ENCODE measurements at regions not wholly inside any gene's neighbourhood (a gene's known extent, or its start where the extent isn't known, plus 50 kb on each side); places are given as distances from the start of the nearest gene placed in this dataset.

GRCh38 chr14:61625165-61625564 is 70.1 kb upstream of the HIF1A start:
- DNase-seq (ENCODE audit: low spot score), result no peak

GRCh38 chr14:61627612-61628011 is 67.7 kb upstream of the HIF1A start:
- DNase-seq (ENCODE audit: low spot score), result no peak

- no peak for DNase-seq (ENCODE audit: low spot score)
These were observed 67.1 kb upstream of the HIF1A start for GRCh38 chr14:61628016-61628725.

GRCh38 chr14:61630399-61631044 is 64.8 kb upstream of the HIF1A start:
- no peak for DNase-seq (ENCODE audit: low spot score)

- DNase-seq (ENCODE audit: low spot score), result no peak
These were observed 64.1 kb upstream of the HIF1A start for GRCh38 chr14:61631045-61631687.

- DNase-seq (ENCODE audit: low spot score), result no peak
These were observed 62.9 kb upstream of the HIF1A start for GRCh38 chr14:61632401-61632800.

GRCh38 chr14:61632807-61633206 is 62.5 kb upstream of the HIF1A start:
- DNase-seq (ENCODE audit: low spot score), result no peak

- no peak for DNase-seq (ENCODE audit: low spot score)
These were observed 59.0 kb upstream of the HIF1A start for GRCh38 chr14:61636291-61636690.

GRCh38 chr14:61636779-61637178 is 58.5 kb upstream of the HIF1A start:
- no peak for DNase-seq (ENCODE audit: low spot score)

GRCh38 chr14:61638595-61639387 is 56.5 kb upstream of the HIF1A start:
- no peak for DNase-seq (ENCODE audit: low spot score)

- no peak for DNase-seq (ENCODE audit: low spot score)
These were observed 54.9 kb upstream of the HIF1A start for GRCh38 chr14:61640158-61641136.

- DNase-seq (ENCODE audit: low spot score), result no peak
These were observed 53.2 kb upstream of the HIF1A start for GRCh38 chr14:61641914-61642613.

- DNase-seq (ENCODE audit: low spot score), result no peak
These were observed 52.7 kb upstream of the HIF1A start for GRCh38 chr14:61642614-61642982.

- no peak for DNase-seq (ENCODE audit: low spot score)
These were observed 51.8 kb upstream of the HIF1A start for GRCh38 chr14:61643555-61643954.

GRCh38 chr14:61644175-61644574 is 51.1 kb upstream of the HIF1A start:
- no peak for DNase-seq (ENCODE audit: low spot score)

- no peak for DNase-seq (ENCODE audit: low spot score)
These were observed 50.5 kb upstream of the HIF1A start for GRCh38 chr14:61644834-61645233.

- DNase-seq (ENCODE audit: low spot score), result no peak
These were observed 50.1 kb upstream of the HIF1A start for GRCh38 chr14:61645247-61645646.
